RWPE2 (cell line): ENCODE measurements at regions not wholly inside any gene's neighbourhood (a gene's known extent, or its start where the extent isn't known, plus 50 kb on each side); places are given as distances from the start of the nearest gene placed in this dataset.

Experiments
- ATAC-seq: fragments of 200-7000 bp; cut with Tn5 transposase; 3 replicates; pipeline ENCODE4 v1.9.1; 2021; ENCODE audit warnings: low read depth
- DNase-seq: peaks from one replicate; pipeline ENCODE4 v3.0.0-alpha.2; 2020; ENCODE audit warnings: low spot score
- H3K27ac ChIP-seq: fragments of 450-650 bp; 2 replicates; pipeline ENCODE4 v1.5.1; 2017; ENCODE audit warnings: mild to moderate bottlenecking; ENCODE audit not compliant: poor library complexity, severe bottlenecking
- H3K27me3 ChIP-seq: fragments of 250-450 bp; sonication (Bioruptor Pico); 2 replicates; pipeline ENCODE4 v1.5.1; 2021; ENCODE audit warnings: mild to moderate bottlenecking, moderate library complexity; ENCODE audit not compliant: insufficient read depth, poor library complexity, severe bottlenecking
- H3K36me3 ChIP-seq: fragments of 250-450 bp; sonication (Bioruptor Pico); 2 replicates; pipeline ENCODE4 v1.5.1; 2020; ENCODE audit warnings: low read depth, mild to moderate bottlenecking, moderate library complexity
- H3K4me1 ChIP-seq: fragments of 250-450 bp; sonication (Bioruptor Pico); 2 replicates; pipeline ENCODE4 v1.5.1; 2021; ENCODE audit warnings: mild to moderate bottlenecking, moderate library complexity; ENCODE audit not compliant: insufficient read depth, poor library complexity, severe bottlenecking
- H3K4me3 ChIP-seq: fragments of 250-450 bp; sonication (Bioruptor Pico); 2 replicates; pipeline ENCODE4 v1.5.1; 2021; ENCODE audit warnings: mild to moderate bottlenecking, moderate library complexity; ENCODE audit not compliant: severe bottlenecking
- H3K9me3 ChIP-seq: fragments of 250-450 bp; sonication (Bioruptor Pico); 2 replicates; pipeline ENCODE4 v1.5.1; 2021; ENCODE audit warnings: mild to moderate bottlenecking, moderate library complexity; ENCODE audit not compliant: severe bottlenecking
- TF ChIP-seq, protein P1 (sequence below): fragments of 450-650 bp; IDR thresholded peaks from one replicate; pipeline ENCODE4 v1.5.1; 2017; ENCODE audit warnings: mild to moderate bottlenecking, moderate library complexity; ENCODE audit not compliant: poor library complexity, severe bottlenecking

DNA sequence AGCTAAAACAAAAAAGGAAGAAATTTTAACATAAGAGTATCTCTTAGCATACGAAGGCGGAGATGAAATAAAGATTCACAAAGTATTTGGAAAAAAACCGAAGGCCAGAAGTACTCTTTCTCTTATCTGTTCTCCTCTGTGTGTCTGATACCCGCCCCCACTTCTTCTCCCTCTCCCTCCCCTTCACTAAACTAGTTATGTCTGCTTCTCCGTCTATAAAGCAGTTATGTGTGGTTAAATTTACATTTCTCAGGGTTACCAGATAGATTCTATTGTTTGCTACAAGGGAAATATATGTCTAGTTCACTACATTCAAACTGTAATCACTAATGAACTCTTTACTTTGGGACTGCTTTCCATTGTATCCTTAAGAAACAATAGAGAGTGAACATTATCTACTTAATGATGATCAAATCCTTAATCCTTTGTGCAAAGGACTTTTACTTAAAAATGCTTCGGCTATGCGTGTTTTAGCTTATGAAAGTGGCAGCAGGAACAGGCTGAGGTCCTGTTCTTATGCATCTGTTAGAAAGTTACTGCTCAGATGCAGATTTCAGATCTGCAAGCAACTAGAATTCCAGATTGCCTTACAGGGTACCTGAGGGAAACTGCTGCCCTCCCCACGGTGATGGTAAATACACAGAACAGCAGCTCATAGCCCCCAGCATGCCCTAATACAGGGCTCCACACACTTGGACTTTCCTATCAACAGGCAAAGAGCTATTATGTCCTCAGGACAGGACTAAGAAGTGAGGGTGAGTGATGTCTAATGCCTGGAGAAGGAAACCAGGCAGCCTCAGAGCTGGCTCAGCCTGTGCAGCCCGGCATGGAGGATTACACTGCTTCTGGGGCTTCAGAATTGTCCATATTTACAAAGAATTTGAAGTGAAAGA is 273.3 kb downstream of the FZD1 start:
- H3K36me3 ChIP-seq: no peaks in the 10 kb centered on the region
- H3K27me3 ChIP-seq: no peaks in the 10 kb centered on the region
- DNase-seq (no peak), ATAC-seq (no peak)
- H3K9me3 ChIP-seq: no peaks in the 10 kb centered on the region
- H3K4me3 ChIP-seq: no peak overlapping the region
- TF ChIP-seq, protein P1, sequence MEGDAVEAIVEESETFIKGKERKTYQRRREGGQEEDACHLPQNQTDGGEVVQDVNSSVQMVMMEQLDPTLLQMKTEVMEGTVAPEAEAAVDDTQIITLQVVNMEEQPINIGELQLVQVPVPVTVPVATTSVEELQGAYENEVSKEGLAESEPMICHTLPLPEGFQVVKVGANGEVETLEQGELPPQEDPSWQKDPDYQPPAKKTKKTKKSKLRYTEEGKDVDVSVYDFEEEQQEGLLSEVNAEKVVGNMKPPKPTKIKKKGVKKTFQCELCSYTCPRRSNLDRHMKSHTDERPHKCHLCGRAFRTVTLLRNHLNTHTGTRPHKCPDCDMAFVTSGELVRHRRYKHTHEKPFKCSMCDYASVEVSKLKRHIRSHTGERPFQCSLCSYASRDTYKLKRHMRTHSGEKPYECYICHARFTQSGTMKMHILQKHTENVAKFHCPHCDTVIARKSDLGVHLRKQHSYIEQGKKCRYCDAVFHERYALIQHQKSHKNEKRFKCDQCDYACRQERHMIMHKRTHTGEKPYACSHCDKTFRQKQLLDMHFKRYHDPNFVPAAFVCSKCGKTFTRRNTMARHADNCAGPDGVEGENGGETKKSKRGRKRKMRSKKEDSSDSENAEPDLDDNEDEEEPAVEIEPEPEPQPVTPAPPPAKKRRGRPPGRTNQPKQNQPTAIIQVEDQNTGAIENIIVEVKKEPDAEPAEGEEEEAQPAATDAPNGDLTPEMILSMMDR: no peak
- no peak overlapping the region for H3K27ac ChIP-seq
- H3K4me1 ChIP-seq: no peaks in the 10 kb centered on the region

- no peaks in the 10 kb centered on the region for H3K27me3 ChIP-seq
- DNase-seq (no peak), ATAC-seq (no peak)
- no peak overlapping the region for H3K4me3 ChIP-seq
- no peaks in the 10 kb centered on the region for H3K4me1 ChIP-seq
- TF ChIP-seq, protein P1: no peak
- H3K9me3 ChIP-seq: no peaks in the 10 kb centered on the region
- H3K36me3 ChIP-seq: no peaks in the 10 kb centered on the region
- H3K27ac ChIP-seq: no peak overlapping the region
Observed at GRCh38 chr7:91541641-91542040, 277.4 kb downstream of the FZD1 start.

GRCh38 chr7:91543646-91544045 is 279.4 kb downstream of the FZD1 start:
- no peaks in the 10 kb centered on the region for H3K27me3 ChIP-seq
- DNase-seq (no peak), ATAC-seq (no peak)
- H3K4me3 ChIP-seq: no peak overlapping the region
- no peaks in the 10 kb centered on the region for H3K4me1 ChIP-seq
- H3K9me3 ChIP-seq: no peaks in the 10 kb centered on the region
- TF ChIP-seq, protein P1: no peak
- H3K36me3 ChIP-seq: no peaks in the 10 kb centered on the region
- no peak overlapping the region for H3K27ac ChIP-seq

- no peaks in the 10 kb centered on the region for H3K27me3 ChIP-seq
- H3K4me3 ChIP-seq: no peak overlapping the region
- no peak overlapping the region for H3K27ac ChIP-seq
- ATAC-seq (no peak), DNase-seq (no peak)
- H3K36me3 ChIP-seq: no peaks in the 10 kb centered on the region
- TF ChIP-seq, protein P1: no peak
- H3K9me3 ChIP-seq: no peaks in the 10 kb centered on the region
- peaks cover 11% of the 10 kb centered on the region for H3K4me1 ChIP-seq
Observed at GRCh38 chr7:91549878-91550277, 285.6 kb downstream of the FZD1 start.

DNA sequence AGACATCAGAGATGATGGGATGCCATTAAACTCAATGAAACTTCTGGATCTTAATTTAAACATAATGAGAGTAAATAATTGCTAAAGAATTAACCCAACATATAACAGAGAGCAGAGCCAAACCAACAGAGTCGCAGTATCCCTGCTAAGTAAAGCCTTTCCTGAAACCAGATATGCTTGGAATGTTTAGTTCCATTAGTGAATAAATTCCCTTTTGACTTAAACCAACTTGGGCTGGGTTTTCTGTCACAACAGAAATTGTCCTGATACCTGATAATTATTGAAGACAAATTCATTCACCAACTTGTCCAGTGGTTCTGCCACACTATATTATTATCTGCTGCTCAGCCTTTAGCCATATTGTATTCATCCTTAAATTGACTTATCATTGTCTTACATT is 286.7 kb downstream of the FZD1 start:
- no peak for ATAC-seq
- H3K27me3 ChIP-seq: no peaks in the 10 kb centered on the region
- no peak overlapping the region for H3K4me3 ChIP-seq
- H3K4me1 ChIP-seq: peaks cover 11% of the 10 kb centered on the region
- no peak overlapping the region for H3K27ac ChIP-seq
- no peaks in the 10 kb centered on the region for H3K9me3 ChIP-seq
- no peaks in the 10 kb centered on the region for H3K36me3 ChIP-seq
- TF ChIP-seq, protein P1: no peak
- no peak for DNase-seq
